ENCODE measurements at regions not wholly inside any gene's neighbourhood (a gene's known extent, or its start where the extent isn't known, plus 50 kb on each side); places are given as distances from the start of the nearest gene placed in this dataset.

DNA sequence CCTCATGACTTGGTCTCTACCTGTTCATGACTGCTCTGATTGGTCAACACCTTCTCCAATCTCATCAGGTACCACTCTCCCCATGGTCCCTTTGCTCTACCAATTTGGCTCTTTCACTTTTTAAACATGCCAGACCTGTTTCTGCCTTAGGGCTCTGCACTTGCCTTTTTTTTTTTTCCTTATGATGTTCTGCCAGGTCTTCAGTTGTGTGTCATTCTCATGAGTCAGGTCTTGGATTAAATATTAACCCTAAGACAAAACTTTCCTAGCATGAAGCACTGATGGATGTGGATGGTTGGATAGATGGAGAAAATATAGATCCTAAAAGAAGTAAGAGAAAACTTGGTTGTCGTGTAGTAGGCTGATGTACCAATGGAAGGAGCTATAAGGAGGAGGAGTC, 219.3 kb downstream of the TTC32 start:
- no peak overlapping the region for H4K91ac ChIP-seq (ENCODE audit: insufficient read length, low read depth, low read length)
- H3K4me3 Mint-ChIP-seq = no peak overlapping the region
- no peak overlapping the region for H3K27ac ChIP-seq (ENCODE audit: insufficient read length, low read depth, low read length)
- no peak overlapping the region for H4K8ac ChIP-seq (replicated peaks; ENCODE audit: insufficient read length, low read depth, low read length)
- WGBS (ENCODE audit: extremely low coverage, insufficient read length, low lambda C conversion rate) = no CpG with 5 or more reads among the region's 1 CpG
- H3K9ac ChIP-seq (ENCODE audit: extremely low read depth, insufficient read length, low read length) = no peak overlapping the region
- H3K18ac ChIP-seq (ENCODE audit: insufficient read length, low read depth, low read length) = no peak overlapping the region
- H3K27ac Mint-ChIP-seq = no peak overlapping the region
- H3K36me3 Mint-ChIP-seq (ENCODE audit: insufficient read depth in 1 of 3, low read depth in 3 of 3) = no peaks in the 10 kb centered on the region
- H2BK20ac ChIP-seq (ENCODE audit: low read depth, low read length, poor library complexity, severe bottlenecking) = no peak overlapping the region
- no peak overlapping the region for H3K23ac ChIP-seq (ENCODE audit: insufficient read length, low read depth, low read length)
- peaks cover 2% of the 10 kb centered on the region; the same call in 1 of the 2 replicates for H3K27me3 Mint-ChIP-seq (ENCODE audit: low read depth)
- H2BK120ac ChIP-seq (ENCODE audit: low read depth, low read length, poor library complexity, severe bottlenecking) = no peak overlapping the region
- no peaks in the 10 kb centered on the region for H3K4me1 Mint-ChIP-seq
- no peaks in the 10 kb centered on the region for H3K27me3 ChIP-seq (ENCODE audit: insufficient read depth, low read length)
- H3K4ac ChIP-seq (ENCODE audit: low read depth, low read length) = no peak overlapping the region
- no peak overlapping the region for H3K14ac ChIP-seq (ENCODE audit: insufficient read depth, low read length)
- DNase-seq = no peak
- no peak overlapping the region for H2AK5ac ChIP-seq (ENCODE audit: insufficient read length, low read length)
- no peaks in the 10 kb centered on the region for H3K9me3 Mint-ChIP-seq
- H3K79me1 ChIP-seq (ENCODE audit: insufficient read depth, low read depth, low read length, poor library complexity, severe bottlenecking) = no peaks in the 10 kb centered on the region
- no peak overlapping the region for H3K4me2 ChIP-seq (ENCODE audit: insufficient read depth, insufficient read length, low read length)
- H4K20me1 ChIP-seq (ENCODE audit: control insufficient read depth, insufficient read depth, insufficient read length) = no peaks in the 10 kb centered on the region
- H3K23me2 ChIP-seq (ENCODE audit: insufficient read length, low read depth, low read length, poor library complexity, severe bottlenecking) = no peaks in the 10 kb centered on the region
- no peaks in the 10 kb centered on the region; the same call in 1 of the 2 replicates for H3K4me1 ChIP-seq (ENCODE audit: insufficient read depth, low read length)
- no peaks in the 10 kb centered on the region for H3K9me3 ChIP-seq (ENCODE audit: control insufficient read depth, low read depth, low read length)
- no peak overlapping the region for H2BK15ac ChIP-seq (ENCODE audit: low read depth, low read length)
- H3K79me2 ChIP-seq (ENCODE audit: insufficient read depth, low read length) = no peaks in the 10 kb centered on the region
- TF ChIP-seq, protein P1, sequence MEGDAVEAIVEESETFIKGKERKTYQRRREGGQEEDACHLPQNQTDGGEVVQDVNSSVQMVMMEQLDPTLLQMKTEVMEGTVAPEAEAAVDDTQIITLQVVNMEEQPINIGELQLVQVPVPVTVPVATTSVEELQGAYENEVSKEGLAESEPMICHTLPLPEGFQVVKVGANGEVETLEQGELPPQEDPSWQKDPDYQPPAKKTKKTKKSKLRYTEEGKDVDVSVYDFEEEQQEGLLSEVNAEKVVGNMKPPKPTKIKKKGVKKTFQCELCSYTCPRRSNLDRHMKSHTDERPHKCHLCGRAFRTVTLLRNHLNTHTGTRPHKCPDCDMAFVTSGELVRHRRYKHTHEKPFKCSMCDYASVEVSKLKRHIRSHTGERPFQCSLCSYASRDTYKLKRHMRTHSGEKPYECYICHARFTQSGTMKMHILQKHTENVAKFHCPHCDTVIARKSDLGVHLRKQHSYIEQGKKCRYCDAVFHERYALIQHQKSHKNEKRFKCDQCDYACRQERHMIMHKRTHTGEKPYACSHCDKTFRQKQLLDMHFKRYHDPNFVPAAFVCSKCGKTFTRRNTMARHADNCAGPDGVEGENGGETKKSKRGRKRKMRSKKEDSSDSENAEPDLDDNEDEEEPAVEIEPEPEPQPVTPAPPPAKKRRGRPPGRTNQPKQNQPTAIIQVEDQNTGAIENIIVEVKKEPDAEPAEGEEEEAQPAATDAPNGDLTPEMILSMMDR (conservative IDR thresholded peaks at IDR 0.05) = no peak
- no peak overlapping the region for H2BK12ac ChIP-seq (ENCODE audit: insufficient read length, low read depth, low read length)
- no peak overlapping the region for H4K5ac ChIP-seq (ENCODE audit: insufficient read length, low read depth, low read length)
- no peak overlapping the region for H3K56ac ChIP-seq (ENCODE audit: insufficient read length, low read depth, low read length)
- no peak overlapping the region for H2AFZ ChIP-seq (ENCODE audit: low read length)
- H2BK5ac ChIP-seq (ENCODE audit: insufficient read length, low read length) = no peak overlapping the region
- no peak overlapping the region for H3T11ph ChIP-seq (ENCODE audit: low read length)

Data from H9 (cell line).